A673 (cell line): ENCODE measurements at regions not wholly inside any gene's neighbourhood (a gene's known extent, or its start where the extent isn't known, plus 50 kb on each side); places are given as distances from the start of the nearest gene placed in this dataset.

ENCODE experiments used
- EZH2 ChIP-seq: fragments of 200-600 bp; sonication (generic); IDR thresholded peaks from 2 replicates; pipeline ENCODE4 v1.6.1; 2017; ENCODE audit warnings: borderline replicate concordance, low read depth, mild to moderate bottlenecking, mixed read lengths, antibody characterized with exemption, low read length; ENCODE audit not compliant: poor library complexity, severe bottlenecking
- TF ChIP-seq, protein P1 (sequence below): fragments of 300-800, 200-600 bp; sonication (generic); conservative IDR thresholded peaks from 2 replicates; pipeline ENCODE4 v1.5.1; 2017; ENCODE audit warnings: low read depth, mild to moderate bottlenecking, antibody characterized with exemption, low read length, moderate library complexity, mixed read lengths

DNA sequence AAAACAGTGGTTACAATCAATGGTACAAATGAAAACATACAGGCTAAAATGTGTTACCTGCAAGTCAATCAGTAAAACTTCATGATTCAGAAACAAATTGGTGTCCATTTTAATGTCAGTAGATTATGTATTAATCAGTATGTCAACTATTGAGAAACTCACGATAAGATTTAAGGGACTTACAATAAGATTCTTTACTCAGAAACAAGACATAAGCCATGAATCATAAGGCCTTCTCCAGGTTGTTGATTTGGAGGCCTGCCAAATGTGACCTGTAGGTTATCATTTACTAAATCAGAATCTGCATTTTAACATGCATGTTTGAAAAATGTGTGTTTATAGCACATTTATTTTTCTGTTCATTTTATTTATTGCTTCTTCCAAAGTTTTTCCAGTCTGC is 623.1 kb downstream of the CCDC85A start:
- TF ChIP-seq, protein P1, sequence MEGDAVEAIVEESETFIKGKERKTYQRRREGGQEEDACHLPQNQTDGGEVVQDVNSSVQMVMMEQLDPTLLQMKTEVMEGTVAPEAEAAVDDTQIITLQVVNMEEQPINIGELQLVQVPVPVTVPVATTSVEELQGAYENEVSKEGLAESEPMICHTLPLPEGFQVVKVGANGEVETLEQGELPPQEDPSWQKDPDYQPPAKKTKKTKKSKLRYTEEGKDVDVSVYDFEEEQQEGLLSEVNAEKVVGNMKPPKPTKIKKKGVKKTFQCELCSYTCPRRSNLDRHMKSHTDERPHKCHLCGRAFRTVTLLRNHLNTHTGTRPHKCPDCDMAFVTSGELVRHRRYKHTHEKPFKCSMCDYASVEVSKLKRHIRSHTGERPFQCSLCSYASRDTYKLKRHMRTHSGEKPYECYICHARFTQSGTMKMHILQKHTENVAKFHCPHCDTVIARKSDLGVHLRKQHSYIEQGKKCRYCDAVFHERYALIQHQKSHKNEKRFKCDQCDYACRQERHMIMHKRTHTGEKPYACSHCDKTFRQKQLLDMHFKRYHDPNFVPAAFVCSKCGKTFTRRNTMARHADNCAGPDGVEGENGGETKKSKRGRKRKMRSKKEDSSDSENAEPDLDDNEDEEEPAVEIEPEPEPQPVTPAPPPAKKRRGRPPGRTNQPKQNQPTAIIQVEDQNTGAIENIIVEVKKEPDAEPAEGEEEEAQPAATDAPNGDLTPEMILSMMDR: no peak
- no peak for TF ChIP-seq EZH2
